SHP77 (cell line): ENCODE measurements at regions not wholly inside any gene's neighbourhood (a gene's known extent, or its start where the extent isn't known, plus 50 kb on each side); places are given as distances from the start of the nearest gene placed in this dataset.
"Not testable (repeated sequence)": the region's sequence is repeated elsewhere in the genome, so short reads cannot be mapped to it uniquely, and the experiment has no call there.

Experiments
- DNase-seq, 2 experiments: peaks; one replicate each; lab custom pipeline; 2025; lab: John Stamatoyannopoulos, UW

GRCh38 chr4:54574500-54574899 is 83.3 kb upstream of the KIT start:
- no peak for DNase-seq

GRCh38 chr4:54575919-54576318 is 81.8 kb upstream of the KIT start:
- DNase-seq: no peak

- DNase-seq: no peak
Measured at GRCh38 chr4:54581807-54582206, 76.0 kb upstream of the KIT start.

GRCh38 chr4:54585321-54586000 is 72.3 kb upstream of the KIT start:
- DNase-seq: no peak

- DNase-seq: peak; percentile 48 to 75
Measured at GRCh38 chr4:54586320-54586955, 71.3 kb upstream of the KIT start.

- no peak for DNase-seq
Measured at GRCh38 chr4:54587107-54587891, 70.5 kb upstream of the KIT start.

- DNase-seq: no peak
Measured at GRCh38 chr4:54588404-54588803, 69.4 kb upstream of the KIT start.

- DNase-seq: no peak
Measured at GRCh38 chr4:54589586-54589985, 68.2 kb upstream of the KIT start.

GRCh38 chr4:54593795-54594322 is 63.9 kb upstream of the KIT start:
- DNase-seq: no peak

- DNase-seq: no peak
Measured at GRCh38 chr4:54596201-54596600, 61.6 kb upstream of the KIT start.

GRCh38 chr4:54597678-54598077 is 60.1 kb upstream of the KIT start:
- DNase-seq: not testable (repeated sequence)

- not testable (repeated sequence) for DNase-seq
Measured at GRCh38 chr4:54602175-54602574, 55.6 kb upstream of the KIT start.

GRCh38 chr4:54607067-54607466 is 50.7 kb upstream of the KIT start:
- DNase-seq: no peak

GRCh38 chr4:54607521-54607920 is 50.2 kb upstream of the KIT start:
- no peak for DNase-seq
